ENCODE measurements at regions not wholly inside any gene's neighbourhood (a gene's known extent, or its start where the extent isn't known, plus 50 kb on each side); places are given as distances from the start of the nearest gene placed in this dataset.
A peak's percentile ranks its signal among the peaks of the same experiment; 100 is the strongest.
"Not testable (repeated sequence)": the region's sequence is repeated elsewhere in the genome, so short reads cannot be mapped to it uniquely, and the experiment has no call there.

GRCh38 chr2:5144159-5144558 is 548.0 kb upstream of the SOX11 start:
- DNase-seq (ENCODE audit: low read depth, low spot score): no peak

- DNase-seq (ENCODE audit: low read depth, low spot score): no peak
These were observed 547.1 kb upstream of the SOX11 start for GRCh38 chr2:5145053-5145452.

GRCh38 chr2:5145801-5146200 is 546.4 kb upstream of the SOX11 start:
- no peak for DNase-seq (ENCODE audit: low read depth, low spot score)

GRCh38 chr2:5148392-5149085 is 543.6 kb upstream of the SOX11 start:
- no peak for DNase-seq (ENCODE audit: low read depth, low spot score)

GRCh38 chr2:5150871-5151270 is 541.3 kb upstream of the SOX11 start:
- no peak for DNase-seq (ENCODE audit: low read depth, low spot score)

GRCh38 chr2:5164776-5165525 is 527.2 kb upstream of the SOX11 start:
- DNase-seq (ENCODE audit: low read depth, low spot score): no peak

- DNase-seq (ENCODE audit: low read depth, low spot score): no peak
These were observed 519.3 kb upstream of the SOX11 start for GRCh38 chr2:5172923-5173322.

- DNase-seq (ENCODE audit: low read depth, low spot score): no peak
These were observed 518.2 kb upstream of the SOX11 start for GRCh38 chr2:5173876-5174535.

- DNase-seq (ENCODE audit: low read depth, low spot score): no peak
These were observed 517.0 kb upstream of the SOX11 start for GRCh38 chr2:5175231-5175630.

GRCh38 chr2:5176764-5177163 is 515.4 kb upstream of the SOX11 start:
- no peak for DNase-seq (ENCODE audit: low read depth, low spot score)

GRCh38 chr2:5183031-5183430 is 509.2 kb upstream of the SOX11 start:
- DNase-seq (ENCODE audit: low read depth, low spot score): peak; percentile 17

GRCh38 chr2:5187283-5187682 is 504.9 kb upstream of the SOX11 start:
- no peak for DNase-seq (ENCODE audit: low read depth, low spot score)

GRCh38 chr2:5188636-5189035 is 503.5 kb upstream of the SOX11 start:
- DNase-seq (ENCODE audit: low read depth, low spot score): no peak

GRCh38 chr2:5190023-5190422 is 502.2 kb upstream of the SOX11 start:
- DNase-seq (ENCODE audit: low read depth, low spot score): no peak

- no peak for DNase-seq (ENCODE audit: low read depth, low spot score)
These were observed 496.5 kb upstream of the SOX11 start for GRCh38 chr2:5195636-5196035.

GRCh38 chr2:5203134-5203755 is 488.9 kb upstream of the SOX11 start:
- DNase-seq (ENCODE audit: low read depth, low spot score): no peak

- not testable (repeated sequence) for DNase-seq (ENCODE audit: low read depth, low spot score)
These were observed 485.4 kb upstream of the SOX11 start for GRCh38 chr2:5206742-5207141.

- DNase-seq (ENCODE audit: low read depth, low spot score): no peak
These were observed 476.1 kb upstream of the SOX11 start for GRCh38 chr2:5215989-5216607.

- no peak for DNase-seq (ENCODE audit: low read depth, low spot score)
These were observed 465.0 kb upstream of the SOX11 start for GRCh38 chr2:5227062-5227699.

GRCh38 chr2:5229574-5229973 is 462.6 kb upstream of the SOX11 start:
- DNase-seq (ENCODE audit: low read depth, low spot score): no peak

GRCh38 chr2:5230444-5230843 is 461.7 kb upstream of the SOX11 start:
- DNase-seq (ENCODE audit: low read depth, low spot score): no peak

All from iPS DF 19.7 (cell line).